CD8-positive, alpha-beta memory T cell (primary cell): ENCODE measurements at regions not wholly inside any gene's neighbourhood (a gene's known extent, or its start where the extent isn't known, plus 50 kb on each side); places are given as distances from the start of the nearest gene placed in this dataset.
"Not testable (repeated sequence)": the region's sequence is repeated elsewhere in the genome, so short reads cannot be mapped to it uniquely, and the experiment has no call there.

Source experiments
- CTCF ChIA-PET: fragments of 350-600 bp; sonication (Branson Sonifier 250); formaldehyde crosslinking; loops from one replicate; lab custom pipeline; 2021; ENCODE audit warnings: antibody characterized with exemption; lab: Charles Lee
- POLR2A ChIA-PET: fragments of 350-600 bp; sonication (Branson Sonifier 250); formaldehyde crosslinking; loops from one replicate; lab custom pipeline; 2021; ENCODE audit warnings: antibody characterized with exemption; lab: Charles Lee
- DNase-seq, 5 donors: peaks; one replicate each; pipeline versions ENCODE4 v3.0.0 to v3.0.0-alpha.2; 2020 to 2022; ENCODE audit warnings: mixed read lengths in 1 of 5
- H3K27ac ChIP-seq: one replicate; pipeline ENCODE4 v1.7.0; 2013; ENCODE audit warnings: low read depth, mild to moderate bottlenecking, low read length, moderate library complexity
- H3K27me3 ChIP-seq: 2 replicates; pipeline ENCODE4 v1.7.0; 2013; ENCODE audit warnings: low read length, mild to moderate bottlenecking; ENCODE audit not compliant: insufficient read depth, poor library complexity, severe bottlenecking
- H3K36me3 ChIP-seq: 2 replicates; pipeline ENCODE4 v1.7.0; 2013; ENCODE audit warnings: mild to moderate bottlenecking, low read length, moderate library complexity; ENCODE audit not compliant: insufficient read depth
- H3K4me1 ChIP-seq: 2 replicates; pipeline ENCODE4 v1.7.0; 2013; ENCODE audit warnings: mild to moderate bottlenecking, low read length, moderate library complexity; ENCODE audit not compliant: insufficient read depth
- H3K4me3 ChIP-seq: 2 replicates; pipeline ENCODE4 v1.7.0; 2013; ENCODE audit warnings: mild to moderate bottlenecking, low read length
- H3K9me3 ChIP-seq: 2 replicates; pipeline ENCODE4 v1.7.0; 2013; ENCODE audit warnings: mild to moderate bottlenecking, low read length
- H3K27ac Mint-ChIP-seq, 8 donors: one replicate each; pipeline ENCODE4 v1.8.0; 2020 to 2021; ENCODE audit warnings: mixed read lengths in 8 of 8, mild to moderate bottlenecking in 6 of 8, inconsistent platforms in 3 of 8, moderate library complexity in 3 of 8
- H3K27me3 Mint-ChIP-seq, 2 donors: one replicate each; pipeline ENCODE4 v1.8.0; 2020 to 2021; ENCODE audit warnings: mixed read lengths in 2 of 2, mild to moderate bottlenecking in 1 of 2, moderate library complexity in 1 of 2
- H3K36me3 Mint-ChIP-seq, 3 donors: one replicate each; pipeline ENCODE4 v1.8.0; 2020 to 2021; ENCODE audit warnings: mixed read lengths in 3 of 3, inconsistent platforms in 1 of 3, mild to moderate bottlenecking in 1 of 3
- H3K4me1 Mint-ChIP-seq, 3 donors: one replicate each; pipeline ENCODE4 v1.8.0; 2020 to 2021; ENCODE audit warnings: mixed read lengths in 3 of 3, inconsistent platforms in 1 of 3, mild to moderate bottlenecking in 1 of 3
- H3K4me3 Mint-ChIP-seq, 7 donors: one replicate each; pipeline ENCODE4 v1.8.0; 2020 to 2021; ENCODE audit warnings: mixed read lengths in 7 of 7, mild to moderate bottlenecking in 6 of 7, moderate library complexity in 4 of 7, inconsistent platforms in 2 of 7
- H3K9me3 Mint-ChIP-seq, 5 donors: one replicate each; pipeline ENCODE4 v1.8.0; 2020 to 2022; ENCODE audit warnings: mixed read lengths in 5 of 5, mild to moderate bottlenecking in 3 of 5, moderate library complexity in 2 of 5, inconsistent platforms in 1 of 5

- no peaks in the 10 kb centered on the region for H3K36me3 Mint-ChIP-seq
- POLR2A ChIA-PET, result no interaction called here
- Histone ChIP-seq H3K27me3 (no peaks in the 10 kb centered on the region), H3K9me3 (no peaks in the 10 kb centered on the region), H3K4me1 (no peaks in the 10 kb centered on the region), H3K27ac (no peak overlapping the region), H3K36me3 (no peaks in the 10 kb centered on the region), H3K4me3 (no peak overlapping the region)
- no peak overlapping the region for H3K4me3 Mint-ChIP-seq
- no peaks in the 10 kb centered on the region for H3K4me1 Mint-ChIP-seq
- CTCF ChIA-PET, result no interaction called here
- H3K9me3 Mint-ChIP-seq, result peaks cover 0 to 4% (median 0%) of the 10 kb centered on the region in 5 donors
- H3K27ac Mint-ChIP-seq, result no peak overlapping the region
- peaks cover under 1 to 6% of the 10 kb centered on the region in 2 donors for H3K27me3 Mint-ChIP-seq
- DNase-seq, result no peak
These were observed 460.4 kb downstream of the STK39 start for GRCh38 chr2:167787021-167787420.

GRCh38 chr2:167785606-167786216 lies 461.7 kb downstream of the STK39 start:
- CTCF ChIA-PET, result no interaction called here
- peaks cover 0 to 6% of the 10 kb centered on the region in 2 donors for H3K27me3 Mint-ChIP-seq
- Histone ChIP-seq H3K4me3 (no peak overlapping the region), H3K27ac (no peak overlapping the region), H3K9me3 (no peaks in the 10 kb centered on the region), H3K4me1 (no peaks in the 10 kb centered on the region), H3K27me3 (no peaks in the 10 kb centered on the region), H3K36me3 (no peaks in the 10 kb centered on the region)
- no peaks in the 10 kb centered on the region for H3K36me3 Mint-ChIP-seq
- H3K4me3 Mint-ChIP-seq, result no peak overlapping the region
- POLR2A ChIA-PET, result no interaction called here
- H3K9me3 Mint-ChIP-seq, result peaks cover 0 to 4% (median 0%) of the 10 kb centered on the region in 5 donors
- no peak for DNase-seq
- no peaks in the 10 kb centered on the region for H3K4me1 Mint-ChIP-seq
- H3K27ac Mint-ChIP-seq, result no peak overlapping the region

- no peak overlapping the region for H3K4me3 Mint-ChIP-seq
- no peaks in the 10 kb centered on the region for H3K9me3 ChIP-seq
- H3K27ac ChIP-seq, result no peak overlapping the region
- DNase-seq, result no peak
- no peak overlapping the region for H3K4me3 ChIP-seq
- H3K27me3 Mint-ChIP-seq, result no peaks in the 10 kb centered on the region
- no peaks in the 10 kb centered on the region for H3K4me1 ChIP-seq
- no peaks in the 10 kb centered on the region for H3K36me3 Mint-ChIP-seq
- H3K27me3 ChIP-seq, result no peaks in the 10 kb centered on the region
- no peaks in the 10 kb centered on the region for H3K36me3 ChIP-seq
- H3K27ac Mint-ChIP-seq, result no peak overlapping the region
- H3K4me1 Mint-ChIP-seq, result no peaks in the 10 kb centered on the region
- POLR2A ChIA-PET, result no interaction called here
- H3K9me3 Mint-ChIP-seq, result peaks cover 0 to 4% (median 0%) of the 10 kb centered on the region in 5 donors
- CTCF ChIA-PET, result no interaction called here
These were observed 463.3 kb downstream of the STK39 start for GRCh38 chr2:167784084-167784425.

- no peaks in the 10 kb centered on the region for H3K4me1 ChIP-seq
- H3K27me3 ChIP-seq, result no peaks in the 10 kb centered on the region
- Mint-ChIP-seq H3K27ac (no peak overlapping the region), H3K36me3 (no peaks in the 10 kb centered on the region), H3K4me1 (no peaks in the 10 kb centered on the region), H3K27me3 (no peaks in the 10 kb centered on the region), H3K4me3 (no peak overlapping the region), H3K9me3 (peaks cover 0 to 4% (median 0%) of the 10 kb centered on the region in 5 donors)
- ChIA-PET CTCF (no interaction called here), POLR2A (no interaction called here)
- H3K4me3 ChIP-seq, result no peak overlapping the region
- no peak overlapping the region for H3K27ac ChIP-seq
- H3K36me3 ChIP-seq, result no peaks in the 10 kb centered on the region
- no peak for DNase-seq
- no peaks in the 10 kb centered on the region for H3K9me3 ChIP-seq
These were observed 463.9 kb downstream of the STK39 start for GRCh38 chr2:167783261-167784083.

GRCh38 chr2:167781629-167782028 lies 465.8 kb downstream of the STK39 start:
- H3K27ac ChIP-seq, H3K27ac Mint-ChIP-seq, DNase-seq, H3K4me1 ChIP-seq, H3K27me3 Mint-ChIP-seq, H3K9me3 ChIP-seq, H3K9me3 Mint-ChIP-seq, H3K4me3 Mint-ChIP-seq, H3K36me3 Mint-ChIP-seq, POLR2A ChIA-PET, H3K4me3 ChIP-seq, H3K27me3 ChIP-seq, H3K36me3 ChIP-seq, CTCF ChIA-PET, H3K4me1 Mint-ChIP-seq: not testable (repeated sequence)

GRCh38 chr2:167776359-167776758 lies 471.0 kb downstream of the STK39 start:
- no peaks in the 10 kb centered on the region for H3K36me3 Mint-ChIP-seq
- H3K27ac ChIP-seq, result no peak overlapping the region

GRCh38 chr2:167771628-167772027 lies 475.8 kb downstream of the STK39 start:
- ChIA-PET CTCF (no interaction called here), POLR2A (no interaction called here)
- Mint-ChIP-seq H3K4me1 (no peaks in the 10 kb centered on the region), H3K4me3 (no peak overlapping the region), H3K36me3 (no peaks in the 10 kb centered on the region), H3K27ac (no peak overlapping the region), H3K9me3 (no peaks in the 10 kb centered on the region), H3K27me3 (no peaks in the 10 kb centered on the region)
- no peaks in the 10 kb centered on the region for H3K27me3 ChIP-seq
- H3K4me3 ChIP-seq, result no peak overlapping the region
- H3K36me3 ChIP-seq, result no peaks in the 10 kb centered on the region
- no peak for DNase-seq
- no peaks in the 10 kb centered on the region for H3K4me1 ChIP-seq
- no peak overlapping the region for H3K27ac ChIP-seq
- H3K9me3 ChIP-seq, result no peaks in the 10 kb centered on the region

More at GRCh38 chr2:167776359-167776758, 471.0 kb downstream of the STK39 start:
- CTCF ChIA-PET, result no interaction called here
- Mint-ChIP-seq H3K4me1 (no peaks in the 10 kb centered on the region), H3K27me3 (peaks cover 0 to 6% of the 10 kb centered on the region in 2 donors), H3K4me3 (no peak overlapping the region), H3K9me3 (no peaks in the 10 kb centered on the region), H3K27ac (no peak overlapping the region)
- Histone ChIP-seq H3K4me1 (no peaks in the 10 kb centered on the region), H3K36me3 (no peaks in the 10 kb centered on the region), H3K4me3 (no peak overlapping the region), H3K27me3 (no peaks in the 10 kb centered on the region), H3K9me3 (no peaks in the 10 kb centered on the region)
- no peak for DNase-seq
- POLR2A ChIA-PET, result no interaction called here

- DNase-seq, result no peak
- no peak overlapping the region for H3K27ac ChIP-seq
- H3K36me3 Mint-ChIP-seq, result no peaks in the 10 kb centered on the region
- H3K27me3 Mint-ChIP-seq, result no peaks in the 10 kb centered on the region
- no peak overlapping the region for H3K4me3 Mint-ChIP-seq
- CTCF ChIA-PET, result no interaction called here
- H3K4me1 Mint-ChIP-seq, result no peaks in the 10 kb centered on the region
- POLR2A ChIA-PET, result no interaction called here
- no peak overlapping the region for H3K4me3 ChIP-seq
- H3K4me1 ChIP-seq, result no peaks in the 10 kb centered on the region
- H3K36me3 ChIP-seq, result no peaks in the 10 kb centered on the region
- no peak overlapping the region for H3K27ac Mint-ChIP-seq
- H3K9me3 ChIP-seq, result no peaks in the 10 kb centered on the region
- no peaks in the 10 kb centered on the region for H3K9me3 Mint-ChIP-seq
- H3K27me3 ChIP-seq, result no peaks in the 10 kb centered on the region
These were observed 478.4 kb downstream of the STK39 start for GRCh38 chr2:167769020-167769419.
